ENCODE measurements at regions not wholly inside any gene's neighbourhood (a gene's known extent, or its start where the extent isn't known, plus 50 kb on each side); places are given as distances from the start of the nearest gene placed in this dataset.

- intact Hi-C loops (cut with micrococcal nuclease) = no loop called here
Observed at GRCh38 chr2:129181433-129181832, 798.0 kb upstream of the RAB6C start.

More at GRCh38 chr2:129181433-129181832, 798.0 kb upstream of the RAB6C start:
- no peaks in the 10 kb centered on the region for H3K27me3 ChIP-seq (ENCODE audit: control insufficient read depth in 2 of 2, insufficient read depth in 2 of 2, low read length in 2 of 2)
- H2AFZ ChIP-seq (ENCODE audit: low read depth, low read length) = no peak overlapping the region
- H3K9ac ChIP-seq (replicated peaks; ENCODE audit: extremely low read depth, insufficient read depth, low read length) = no peak overlapping the region
- H3K79me2 ChIP-seq (ENCODE audit: control insufficient read depth, insufficient read depth, low read length) = no peaks in the 10 kb centered on the region
- dilution Hi-C loops (cut with MboI; ENCODE audit: extremely low pct_ligation_motif_present, low sequenced_read_pairs) = no loop called here
- FAIRE-seq (no peak), DNase-seq (ENCODE audit: low read depth, low spot score) (no peak)
- no peak overlapping the region for H3K4me2 ChIP-seq (ENCODE audit: insufficient read depth, low read length)
- H3K9me3 ChIP-seq (replicated peaks; ENCODE audit: control insufficient read depth, insufficient read depth, low read length) = peaks cover 2% of the 10 kb centered on the region
- no peak overlapping the region for H3K27ac ChIP-seq (ENCODE audit: insufficient read depth, low read depth, low read length)
- ChIA-PET CTCF (no interaction called here), POLR2A (no interaction called here)
- TF ChIP-seq POLR2AphosphoS5 (IDR thresholded peaks at IDR 0.05; ENCODE audit: insufficient read depth, low read depth, low read length) (no peak), FOS (IDR thresholded peaks at IDR 0.05; ENCODE audit: borderline replicate concordance, insufficient read depth, low read length) (no peak), MAX (IDR thresholded peaks at IDR 0.05; ENCODE audit: insufficient read depth, insufficient read length) (no peak), MYC (IDR thresholded peaks at IDR 0.05; ENCODE audit: low read depth, low read length) (no peak), EZH2 (IDR thresholded peaks at IDR 0.05; ENCODE audit: borderline replicate concordance, low read depth, low read length, severe bottlenecking) (no peak), POLR2A (IDR thresholded peaks at IDR 0.05; ENCODE audit: low read depth, low read length) (no peak), JUN (IDR thresholded peaks at IDR 0.05; ENCODE audit: borderline replicate concordance, insufficient read depth, insufficient read length, low read depth) (no peak), GATA2 (IDR thresholded peaks at IDR 0.05; ENCODE audit: insufficient read depth, insufficient read length, low read depth, low read length) (no peak)
- TF ChIP-seq, protein P1, sequence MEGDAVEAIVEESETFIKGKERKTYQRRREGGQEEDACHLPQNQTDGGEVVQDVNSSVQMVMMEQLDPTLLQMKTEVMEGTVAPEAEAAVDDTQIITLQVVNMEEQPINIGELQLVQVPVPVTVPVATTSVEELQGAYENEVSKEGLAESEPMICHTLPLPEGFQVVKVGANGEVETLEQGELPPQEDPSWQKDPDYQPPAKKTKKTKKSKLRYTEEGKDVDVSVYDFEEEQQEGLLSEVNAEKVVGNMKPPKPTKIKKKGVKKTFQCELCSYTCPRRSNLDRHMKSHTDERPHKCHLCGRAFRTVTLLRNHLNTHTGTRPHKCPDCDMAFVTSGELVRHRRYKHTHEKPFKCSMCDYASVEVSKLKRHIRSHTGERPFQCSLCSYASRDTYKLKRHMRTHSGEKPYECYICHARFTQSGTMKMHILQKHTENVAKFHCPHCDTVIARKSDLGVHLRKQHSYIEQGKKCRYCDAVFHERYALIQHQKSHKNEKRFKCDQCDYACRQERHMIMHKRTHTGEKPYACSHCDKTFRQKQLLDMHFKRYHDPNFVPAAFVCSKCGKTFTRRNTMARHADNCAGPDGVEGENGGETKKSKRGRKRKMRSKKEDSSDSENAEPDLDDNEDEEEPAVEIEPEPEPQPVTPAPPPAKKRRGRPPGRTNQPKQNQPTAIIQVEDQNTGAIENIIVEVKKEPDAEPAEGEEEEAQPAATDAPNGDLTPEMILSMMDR (IDR thresholded peaks at IDR 0.05; ENCODE audit: extremely low read depth in 1 of 2, insufficient read depth in 1 of 2, low read depth in 1 of 2, low read length in 2 of 2) = no peak
- H3K4me1 ChIP-seq (ENCODE audit: control insufficient read depth, extremely low read depth, insufficient read depth, low read length) = no peaks in the 10 kb centered on the region
- H3K9me1 ChIP-seq (replicated peaks; ENCODE audit: control insufficient read depth, extremely low read depth, insufficient read depth, low read length) = no peaks in the 10 kb centered on the region
- BruUV-seq (replicated peaks) = no TSS peak
- no peak overlapping the region for H3K4me3 ChIP-seq (replicated peaks in 1 of 3; ENCODE audit: insufficient read depth in 1 of 3, low read depth in 1 of 3, low read length in 3 of 3)
- H4K20me1 ChIP-seq (replicated peaks; ENCODE audit: control insufficient read depth, extremely low read depth, insufficient read depth, low read length) = no peaks in the 10 kb centered on the region
- no peaks in the 10 kb centered on the region for H3K36me3 ChIP-seq (ENCODE audit: control insufficient read depth in 2 of 2, extremely low read depth in 1 of 2, insufficient read depth in 2 of 2, low read length in 2 of 2)
